GM23248 (cell line): ENCODE measurements at regions not wholly inside any gene's neighbourhood (a gene's known extent, or its start where the extent isn't known, plus 50 kb on each side); places are given as distances from the start of the nearest gene placed in this dataset.

ENCODE experiments used
- DNase-seq: peaks from one replicate; pipeline ENCODE4 v3.0.0-alpha.2; 2015
- H2AFZ ChIP-seq: fragments of 200-600 bp; sonication (generic); 2 replicates; pipeline ENCODE4 v1.6.1; 2016; ENCODE audit warnings: antibody characterized with exemption
- H3F3A ChIP-seq: fragments of 200-600 bp; sonication (generic); 2 replicates; pipeline ENCODE4 v1.6.1; 2016; ENCODE audit warnings: mild to moderate bottlenecking, antibody characterized with exemption, mixed run types; ENCODE audit not compliant: insufficient read depth
- H3K27ac ChIP-seq: fragments of 200-600 bp; sonication (generic); 2 replicates; pipeline ENCODE4 v1.5.1; 2016; ENCODE audit warnings: mild to moderate bottlenecking
- H3K27me3 ChIP-seq: fragments of 200-600 bp; sonication (generic); replicated peaks from 2 replicates; pipeline ENCODE4 v1.6.1; 2016; ENCODE audit warnings: mild to moderate bottlenecking; ENCODE audit not compliant: insufficient read depth
- H3K36me3 ChIP-seq: fragments of 200-600 bp; sonication (generic); 2 replicates; pipeline ENCODE4 v1.6.1; 2016; ENCODE audit warnings: low read depth, mild to moderate bottlenecking
- H3K4me1 ChIP-seq: fragments of 200-600 bp; sonication (generic); 2 replicates; pipeline ENCODE4 v1.6.1; 2016; ENCODE audit warnings: mild to moderate bottlenecking; ENCODE audit not compliant: insufficient read depth
- H3K4me2 ChIP-seq: fragments of 200-600 bp; sonication (generic); one replicate; pipeline ENCODE4 v1.6.1; 2016; ENCODE audit warnings: mild to moderate bottlenecking; ENCODE audit not compliant: unreplicated experiment
- H3K4me3 ChIP-seq: fragments of 200-600 bp; sonication (generic); 2 replicates; pipeline ENCODE4 v1.5.1; 2016; ENCODE audit warnings: mild to moderate bottlenecking
- H3K79me2 ChIP-seq: fragments of 200-600 bp; sonication (generic); 2 replicates; pipeline ENCODE4 v1.6.1; 2016; ENCODE audit warnings: mild to moderate bottlenecking; ENCODE audit not compliant: insufficient read depth
- H3K9ac ChIP-seq: fragments of 200-600 bp; sonication (generic); 2 replicates; pipeline ENCODE4 v1.6.1; 2016; ENCODE audit warnings: mild to moderate bottlenecking
- H3K9me2 ChIP-seq: fragments of 200-600 bp; sonication (generic); 2 replicates; pipeline ENCODE4 v1.6.1; 2016; ENCODE audit warnings: mixed run types, mild to moderate bottlenecking, moderate library complexity; ENCODE audit not compliant: insufficient read depth
- H3K9me3 ChIP-seq: fragments of 200-600 bp; sonication (generic); one replicate; pipeline ENCODE4 v1.6.1; 2017; ENCODE audit warnings: low read depth
- H4K20me1 ChIP-seq: fragments of 200-600 bp; sonication (generic); 2 replicates; pipeline ENCODE4 v1.6.0; 2016; ENCODE audit not compliant: insufficient read depth
- EZH2 ChIP-seq: fragments of 200-600 bp; sonication (generic); IDR thresholded peaks from 2 replicates; pipeline ENCODE4 v1.6.1; 2018; ENCODE audit warnings: antibody characterized with exemption, mild to moderate bottlenecking; ENCODE audit not compliant: insufficient read depth, poor library complexity, severe bottlenecking
- EZH2phosphoT487 ChIP-seq: fragments of 200-600 bp; sonication (generic); IDR thresholded peaks from 2 replicates; pipeline ENCODE4 v1.6.1; 2018; ENCODE audit warnings: antibody characterized with exemption, moderate library complexity, mild to moderate bottlenecking, low read depth; ENCODE audit not compliant: insufficient read depth
- whole genome bisulfite sequencing, 2 experiments: methylation state at CpG; one replicate each; pipeline ENCODE4 v1.1.6; 2015 to 2017; ENCODE audit warnings: low lambda C conversion rate in 2 of 2, low coverage in 1 of 2; ENCODE audit errors: missing lambda C conversion rate in 2 of 2; 5-methylcytosine and 5-hydroxymethylcytosine counted together
- in situ Hi-C: fragments of 300-500 bp; cut with MboI; formaldehyde crosslinking; loops from 2 replicates; pipeline ENCODE4 v1.15.0; 2020

- TF ChIP-seq EZH2 (no peak), EZH2phosphoT487 (no peak)
These were observed 187.1 kb upstream of the STXBP5 start for GRCh38 chr6:147017153-147017552.

GRCh38 chr6:147019001-147019400, 185.2 kb upstream of the STXBP5 start:
- no peaks in the 10 kb centered on the region for H3K4me1 ChIP-seq
- H2AFZ ChIP-seq: no peak overlapping the region
- H4K20me1 ChIP-seq: no peaks in the 10 kb centered on the region
- no peak for TF ChIP-seq EZH2
- no peak for TF ChIP-seq EZH2phosphoT487
- no peaks in the 10 kb centered on the region for H3K79me2 ChIP-seq
- H3K4me2 ChIP-seq: no peak overlapping the region
- H3K9ac ChIP-seq: no peak overlapping the region
- H3K27ac ChIP-seq: no peak overlapping the region
- no peaks in the 10 kb centered on the region for H3K27me3 ChIP-seq
- H3K4me3 ChIP-seq: no peak overlapping the region
- H3K9me2 ChIP-seq: no peaks in the 10 kb centered on the region
- in situ Hi-C loops: no loop called here
- DNase-seq: no peak
- no peaks in the 10 kb centered on the region for H3K36me3 ChIP-seq
- no peaks in the 10 kb centered on the region for H3F3A ChIP-seq
- no peaks in the 10 kb centered on the region for H3K9me3 ChIP-seq

More at GRCh38 chr6:147017153-147017552, 187.1 kb upstream of the STXBP5 start:
- no peaks in the 10 kb centered on the region for H3F3A ChIP-seq
- H3K4me2 ChIP-seq: no peak overlapping the region
- no peak for DNase-seq
- WGBS, 2 experiments: 93 to 94% methylated on average over 4 of the region's 4 CpGs
- no peaks in the 10 kb centered on the region for H4K20me1 ChIP-seq
- no peaks in the 10 kb centered on the region for H3K36me3 ChIP-seq
- no peak overlapping the region for H3K27ac ChIP-seq
- no peak overlapping the region for H2AFZ ChIP-seq
- no peaks in the 10 kb centered on the region for H3K9me3 ChIP-seq
- no peaks in the 10 kb centered on the region for H3K27me3 ChIP-seq
- no peaks in the 10 kb centered on the region for H3K9me2 ChIP-seq
- no peak overlapping the region for H3K9ac ChIP-seq
- in situ Hi-C loops: no loop called here
- H3K79me2 ChIP-seq: no peaks in the 10 kb centered on the region
- H3K4me1 ChIP-seq: no peaks in the 10 kb centered on the region
- H3K4me3 ChIP-seq: no peak overlapping the region

DNA sequence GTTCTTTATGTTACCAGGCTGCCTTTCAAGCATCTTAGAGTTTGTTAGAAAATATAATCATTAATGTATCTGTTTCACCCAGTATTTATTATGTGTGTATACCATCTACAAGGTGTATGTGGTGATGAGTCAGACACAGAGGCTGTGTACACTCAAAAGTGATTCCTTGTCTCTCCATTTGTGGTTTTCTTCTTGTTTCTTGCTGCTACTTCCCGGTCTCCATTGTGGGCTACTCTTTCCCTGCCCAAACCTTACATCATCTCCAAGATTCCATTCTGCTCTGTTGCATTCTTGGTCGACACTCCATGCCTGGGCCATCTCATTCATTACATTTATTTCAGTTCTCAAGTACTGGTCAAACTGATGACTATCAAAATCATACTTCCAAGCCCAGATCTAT, 182.2 kb upstream of the STXBP5 start:
- Histone ChIP-seq H3K4me1 (no peaks in the 10 kb centered on the region), H3K36me3 (no peaks in the 10 kb centered on the region), H3K9ac (no peak overlapping the region), H3K9me3 (no peaks in the 10 kb centered on the region), H3K79me2 (no peaks in the 10 kb centered on the region), H4K20me1 (no peaks in the 10 kb centered on the region), H3K9me2 (no peaks in the 10 kb centered on the region), H3K27me3 (no peaks in the 10 kb centered on the region), H3K27ac (no peak overlapping the region), H3K4me3 (no peak overlapping the region), H3K4me2 (no peak overlapping the region), H3F3A (no peaks in the 10 kb centered on the region), H2AFZ (peak overlapping the region; percentile 31)
- WGBS, 2 experiments: 44 to 53% methylated on average over 2 of the region's 2 CpGs
- in situ Hi-C loops: no loop called here
- no peak for TF ChIP-seq EZH2phosphoT487
- TF ChIP-seq EZH2: no peak
- DNase-seq: peak; percentile 11

GRCh38 chr6:147023148-147023547, 181.1 kb upstream of the STXBP5 start:
- in situ Hi-C loops: no loop called here
- Histone ChIP-seq H3K4me3 (no peak overlapping the region), H3K79me2 (no peaks in the 10 kb centered on the region), H3K27ac (no peak overlapping the region), H3K4me2 (no peak overlapping the region), H3K4me1 (no peaks in the 10 kb centered on the region), H3F3A (no peaks in the 10 kb centered on the region), H3K27me3 (no peaks in the 10 kb centered on the region), H3K9ac (no peak overlapping the region), H2AFZ (peak overlapping the region; percentile 31), H4K20me1 (no peaks in the 10 kb centered on the region), H3K9me3 (no peaks in the 10 kb centered on the region), H3K9me2 (no peaks in the 10 kb centered on the region), H3K36me3 (no peaks in the 10 kb centered on the region)
- no peak for DNase-seq
- no peak for TF ChIP-seq EZH2phosphoT487

GRCh38 chr6:147023581-147023980, 180.6 kb upstream of the STXBP5 start:
- Histone ChIP-seq H3K4me3 (no peak overlapping the region), H2AFZ (no peak overlapping the region; the same call in 1 of the 2 replicates), H3K9ac (no peak overlapping the region)

More at GRCh38 chr6:147023581-147023980, 180.6 kb upstream of the STXBP5 start:
- H3K4me2 ChIP-seq: no peak overlapping the region
- no peaks in the 10 kb centered on the region for H3K79me2 ChIP-seq
- WGBS, 2 experiments: 68 to 70% methylated on average over 3 of the region's 3 CpGs
- H4K20me1 ChIP-seq: no peaks in the 10 kb centered on the region
- no peaks in the 10 kb centered on the region for H3K4me1 ChIP-seq
- H3F3A ChIP-seq: no peaks in the 10 kb centered on the region
- in situ Hi-C loops: no loop called here
- TF ChIP-seq EZH2: no peak
- no peak for TF ChIP-seq EZH2phosphoT487
- no peaks in the 10 kb centered on the region for H3K9me3 ChIP-seq
- H3K27me3 ChIP-seq: no peaks in the 10 kb centered on the region
- no peaks in the 10 kb centered on the region for H3K36me3 ChIP-seq
- DNase-seq: no peak
- H3K9me2 ChIP-seq: no peaks in the 10 kb centered on the region
- H3K27ac ChIP-seq: no peak overlapping the region
